ENCODE measurements at regions not wholly inside any gene's neighbourhood (a gene's known extent, or its start where the extent isn't known, plus 50 kb on each side); places are given as distances from the start of the nearest gene placed in this dataset.
A peak's percentile ranks its signal among the peaks of the same experiment; 100 is the strongest.

DNA sequence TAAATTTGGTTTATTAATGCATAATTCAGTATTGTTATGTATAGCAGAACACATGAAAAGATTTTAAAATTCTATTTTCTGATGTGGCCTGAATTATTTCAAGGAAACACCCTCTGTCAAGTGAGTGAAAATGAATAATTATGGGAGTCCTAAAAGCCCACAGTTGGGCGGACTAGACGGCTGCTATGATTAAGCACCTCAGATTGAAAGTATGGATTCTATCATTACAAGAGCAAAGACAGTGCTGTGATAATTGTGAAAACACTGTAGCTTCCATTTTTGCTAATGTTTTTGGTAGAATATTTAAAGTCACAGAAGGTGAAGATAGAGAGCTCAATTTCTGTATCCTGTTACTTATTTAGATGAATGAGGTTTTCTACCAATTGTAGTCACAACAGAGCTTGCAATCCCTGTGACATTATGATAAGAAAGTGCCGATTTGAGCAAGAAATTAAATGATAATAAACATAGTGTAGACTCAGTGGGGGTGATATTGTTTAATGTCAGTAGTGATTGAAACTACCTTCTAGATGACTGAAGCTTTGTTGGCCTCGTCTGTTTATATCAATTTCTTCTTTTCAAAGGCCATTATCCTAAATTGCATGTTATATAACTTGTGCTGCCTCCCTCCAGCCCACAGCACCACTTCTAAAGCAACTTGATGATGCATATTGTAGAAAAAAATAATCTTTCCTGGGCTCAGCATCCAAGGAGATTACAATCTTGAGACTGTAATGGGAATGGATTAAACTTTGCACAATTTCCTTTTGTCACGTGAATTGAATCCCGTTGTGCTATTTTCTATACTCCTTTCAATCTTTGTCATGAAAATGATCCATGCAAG, 359.8 kb downstream of the BTG1 start:
- no peak overlapping the region for H2AFZ ChIP-seq (ENCODE audit: low read depth, low read length)
- H3K27me3 Mint-ChIP-seq (ENCODE audit: low read depth, unreplicated experiment): no peaks in the 10 kb centered on the region
- H3K27ac ChIP-seq (ENCODE audit: low read depth, low read length): no peak overlapping the region
- H3K27me3 ChIP-seq (ENCODE audit: insufficient read depth, low read length): no peaks in the 10 kb centered on the region
- no peaks in the 10 kb centered on the region for H3K4me1 Mint-ChIP-seq (ENCODE audit: low read depth, unreplicated experiment)
- no peak overlapping the region for H3K27ac Mint-ChIP-seq (ENCODE audit: unreplicated experiment)
- no peak for DNase-seq (ENCODE audit: low read depth)
- H4K20me1 ChIP-seq (ENCODE audit: insufficient read depth, low read length): no peaks in the 10 kb centered on the region
- H3K9me3 Mint-ChIP-seq (ENCODE audit: unreplicated experiment): no peaks in the 10 kb centered on the region
- H3K4me3 ChIP-seq (ENCODE audit: insufficient read depth, low read depth, low read length): no peak overlapping the region
- no peaks in the 10 kb centered on the region for H3K9me3 ChIP-seq (ENCODE audit: insufficient read depth, low read depth, low read length)
- no peaks in the 10 kb centered on the region for H3K36me3 ChIP-seq (ENCODE audit: insufficient read depth, low read length)
- H3K4me3 Mint-ChIP-seq (ENCODE audit: unreplicated experiment): no peak overlapping the region
- H3K36me3 Mint-ChIP-seq (ENCODE audit: low read depth, unreplicated experiment): no peaks in the 10 kb centered on the region
- no peaks in the 10 kb centered on the region for H3K79me2 ChIP-seq (ENCODE audit: insufficient read depth, low read length)
- no peak for FAIRE-seq
- H3K4me1 ChIP-seq (ENCODE audit: insufficient read depth, low read length): no peaks in the 10 kb centered on the region
- TF ChIP-seq CTCF (IDR thresholded peaks at IDR 0.05; ENCODE audit: insufficient read depth, low read depth, low read length) (no peak), EZH2 (IDR thresholded peaks at IDR 0.05; ENCODE audit: insufficient read depth, low read length) (no peak)
- H3K9ac ChIP-seq (ENCODE audit: low read length): no peak overlapping the region
- H3K4me2 ChIP-seq (ENCODE audit: low read length): no peak overlapping the region

DNA sequence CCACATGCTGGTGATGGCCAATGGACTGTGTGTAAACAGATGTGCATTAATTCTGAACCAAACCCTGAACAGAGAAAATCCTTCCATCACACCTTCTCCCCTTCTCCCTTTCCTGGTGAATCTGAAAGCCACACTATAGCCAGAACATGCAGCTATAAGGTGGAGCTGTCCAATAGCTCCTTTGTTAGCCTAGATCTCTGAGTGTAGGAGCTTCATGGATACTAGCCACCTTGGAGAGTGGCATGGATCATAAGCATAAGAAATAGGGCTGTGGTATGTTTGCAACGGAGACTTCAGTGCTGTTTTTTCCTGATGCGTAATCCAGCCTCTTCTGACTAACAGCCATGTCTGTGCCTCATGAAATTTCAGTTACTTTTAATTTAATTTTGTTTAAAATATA, 364.5 kb downstream of the BTG1 start:
- FAIRE-seq: peak; percentile 5
- H3K27me3 ChIP-seq (ENCODE audit: insufficient read depth, low read length): no peaks in the 10 kb centered on the region
- no peaks in the 10 kb centered on the region for H4K20me1 ChIP-seq (ENCODE audit: insufficient read depth, low read length)
- no peak overlapping the region for H2AFZ ChIP-seq (ENCODE audit: low read depth, low read length)
- no peak overlapping the region for H3K4me2 ChIP-seq (ENCODE audit: low read length)
- no peaks in the 10 kb centered on the region for H3K36me3 ChIP-seq (ENCODE audit: insufficient read depth, low read length)
- no peak overlapping the region for H3K27ac ChIP-seq (ENCODE audit: low read depth, low read length)
- no peaks in the 10 kb centered on the region for H3K9me3 ChIP-seq (ENCODE audit: insufficient read depth, low read depth, low read length)
- H3K27me3 Mint-ChIP-seq (ENCODE audit: low read depth, unreplicated experiment): no peaks in the 10 kb centered on the region
- peaks cover 20% of the 10 kb centered on the region for H3K4me1 Mint-ChIP-seq (ENCODE audit: low read depth, unreplicated experiment)
- no peak overlapping the region for H3K27ac Mint-ChIP-seq (ENCODE audit: unreplicated experiment)
- no peaks in the 10 kb centered on the region for H3K9me3 Mint-ChIP-seq (ENCODE audit: unreplicated experiment)
- H3K79me2 ChIP-seq (ENCODE audit: insufficient read depth, low read length): no peaks in the 10 kb centered on the region
- DNase-seq (ENCODE audit: low read depth): peak; percentile 25
- no peak for TF ChIP-seq EZH2 (IDR thresholded peaks at IDR 0.05; ENCODE audit: insufficient read depth, low read length)
- TF ChIP-seq CTCF (IDR thresholded peaks at IDR 0.05; ENCODE audit: insufficient read depth, low read depth, low read length): no peak
- no peak overlapping the region for H3K4me3 ChIP-seq (ENCODE audit: insufficient read depth, low read depth, low read length)
- H3K4me3 Mint-ChIP-seq (ENCODE audit: unreplicated experiment): peak overlapping the region; percentile 40
- no peaks in the 10 kb centered on the region for H3K36me3 Mint-ChIP-seq (ENCODE audit: low read depth, unreplicated experiment)
- peaks cover 17% of the 10 kb centered on the region for H3K4me1 ChIP-seq (ENCODE audit: insufficient read depth, low read length)
- no peak overlapping the region for H3K9ac ChIP-seq (ENCODE audit: low read length)

DNA sequence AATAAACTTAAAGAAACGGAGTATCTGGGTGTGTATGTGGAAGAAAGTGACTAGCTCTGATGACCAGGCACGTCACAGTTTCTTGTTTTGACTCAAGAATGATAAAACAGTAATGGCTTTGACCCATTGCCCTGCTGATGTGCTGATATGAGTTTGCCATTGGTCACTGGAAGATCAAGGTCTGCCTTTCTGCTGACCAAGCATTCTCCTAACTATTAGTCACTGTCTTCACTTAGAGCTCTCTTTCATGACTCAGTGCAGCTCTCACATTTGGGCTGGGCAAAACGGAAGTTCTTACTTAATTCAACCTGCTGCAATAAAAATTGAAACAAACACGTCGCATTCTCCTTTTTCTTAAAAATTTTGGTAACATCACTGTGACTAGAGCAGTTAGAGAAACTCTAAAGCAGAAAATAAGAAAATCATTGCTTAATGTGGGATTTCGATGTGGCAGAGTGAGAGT, 366.7 kb downstream of the BTG1 start:
- Histone ChIP-seq H2AFZ (ENCODE audit: low read depth, low read length) (no peak overlapping the region), H3K4me2 (ENCODE audit: low read length) (peak overlapping the region; percentile 68)

More for the DNA sequence above, 366.7 kb downstream of the BTG1 start:
- Histone ChIP-seq H4K20me1 (ENCODE audit: insufficient read depth, low read length) (no peaks in the 10 kb centered on the region), H3K27me3 (ENCODE audit: insufficient read depth, low read length) (no peaks in the 10 kb centered on the region), H3K27ac (ENCODE audit: low read depth, low read length) (peak overlapping the region; percentile 82), H3K9me3 (ENCODE audit: insufficient read depth, low read depth, low read length) (no peaks in the 10 kb centered on the region), H3K4me1 (ENCODE audit: insufficient read depth, low read length) (peaks cover 24% of the 10 kb centered on the region), H3K36me3 (ENCODE audit: insufficient read depth, low read length) (no peaks in the 10 kb centered on the region), H3K79me2 (ENCODE audit: insufficient read depth, low read length) (no peaks in the 10 kb centered on the region), H3K9ac (ENCODE audit: low read length) (no peak overlapping the region), H3K4me3 (ENCODE audit: insufficient read depth, low read depth, low read length) (peak overlapping the region; percentile 13)
- H3K36me3 Mint-ChIP-seq (ENCODE audit: low read depth, unreplicated experiment): no peaks in the 10 kb centered on the region
- H3K9me3 Mint-ChIP-seq (ENCODE audit: unreplicated experiment): no peaks in the 10 kb centered on the region
- TF ChIP-seq EZH2 (IDR thresholded peaks at IDR 0.05; ENCODE audit: insufficient read depth, low read length) (no peak), CTCF (IDR thresholded peaks at IDR 0.05; ENCODE audit: insufficient read depth, low read depth, low read length) (no peak)
- peaks cover 29% of the 10 kb centered on the region for H3K4me1 Mint-ChIP-seq (ENCODE audit: low read depth, unreplicated experiment)
- H3K27me3 Mint-ChIP-seq (ENCODE audit: low read depth, unreplicated experiment): no peaks in the 10 kb centered on the region
- no peak overlapping the region for H3K4me3 Mint-ChIP-seq (ENCODE audit: unreplicated experiment)
- FAIRE-seq (peak; percentile 99), DNase-seq (ENCODE audit: low read depth) (peak; percentile 91)
- H3K27ac Mint-ChIP-seq (ENCODE audit: unreplicated experiment): peak overlapping the region; percentile 84
